Peyer's patch (tissue), 4 donors: ENCODE measurements at regions not wholly inside any gene's neighbourhood (a gene's known extent, or its start where the extent isn't known, plus 50 kb on each side); places are given as distances from the start of the nearest gene placed in this dataset.

Source experiments
- CTCF ChIP-seq, 6 experiments: fragments of 450-650 bp in 4 of 6; fragments of 200-600 bp in 2 of 6; sonication (generic) in 1 of 6; IDR thresholded peaks; one replicate each; pipeline ENCODE4 v1.5.1; 2017 to 2019; ENCODE audit warnings: antibody characterized with exemption in 6 of 6, mild to moderate bottlenecking in 3 of 6, moderate library complexity in 1 of 6
- POLR2A ChIP-seq, 2 donors: fragments of 450-650 bp; IDR thresholded peaks; one replicate each; pipeline ENCODE4 v1.5.1; 2017; ENCODE audit warnings: antibody characterized with exemption in 2 of 2, mild to moderate bottlenecking in 2 of 2, moderate library complexity in 2 of 2

- TF ChIP-seq CTCF (IDR thresholded peaks at IDR 0.05), result no peak
- TF ChIP-seq POLR2A (IDR thresholded peaks at IDR 0.05), result no peak
Measured at GRCh38 chr7:84697506-84697905, 489.4 kb downstream of the SEMA3D start.
